NCI-H1436 treated with DMSO at 0.1 percent for 48 hours (cell line): ENCODE measurements at regions not wholly inside any gene's neighbourhood (a gene's known extent, or its start where the extent isn't known, plus 50 kb on each side); places are given as distances from the start of the nearest gene placed in this dataset.
A peak's percentile ranks its signal among the peaks of the same experiment; 100 is the strongest.
"Not testable (repeated sequence)": the region's sequence is repeated elsewhere in the genome, so short reads cannot be mapped to it uniquely, and the experiment has no call there.

Experiments
- DNase-seq: peaks from one replicate; lab custom pipeline; 2025; lab: John Stamatoyannopoulos, UW

DNA sequence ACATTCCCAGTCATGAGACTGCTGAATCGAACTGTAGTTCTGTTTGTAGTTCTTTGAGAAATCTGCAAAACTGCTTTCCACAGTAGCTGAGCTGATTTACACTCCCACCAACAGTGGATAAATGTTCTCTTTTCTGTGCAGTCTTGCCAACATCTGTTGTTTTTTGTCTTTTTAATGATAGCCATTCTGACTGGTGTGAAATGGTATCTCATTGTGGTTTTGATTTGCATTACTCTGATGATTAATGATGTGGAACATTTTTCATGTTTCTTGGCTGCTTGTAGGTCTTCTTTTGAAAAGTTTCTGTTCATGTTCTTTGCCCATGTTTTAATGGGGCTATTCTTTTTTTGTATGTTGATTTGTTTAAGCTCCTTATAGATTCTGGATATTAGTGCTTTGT, 187.3 kb upstream of the TLE4 start:
- no peak for DNase-seq

- DNase-seq: no peak
Observed at GRCh38 chr9:79387101-79387835, 184.5 kb upstream of the TLE4 start.

DNA sequence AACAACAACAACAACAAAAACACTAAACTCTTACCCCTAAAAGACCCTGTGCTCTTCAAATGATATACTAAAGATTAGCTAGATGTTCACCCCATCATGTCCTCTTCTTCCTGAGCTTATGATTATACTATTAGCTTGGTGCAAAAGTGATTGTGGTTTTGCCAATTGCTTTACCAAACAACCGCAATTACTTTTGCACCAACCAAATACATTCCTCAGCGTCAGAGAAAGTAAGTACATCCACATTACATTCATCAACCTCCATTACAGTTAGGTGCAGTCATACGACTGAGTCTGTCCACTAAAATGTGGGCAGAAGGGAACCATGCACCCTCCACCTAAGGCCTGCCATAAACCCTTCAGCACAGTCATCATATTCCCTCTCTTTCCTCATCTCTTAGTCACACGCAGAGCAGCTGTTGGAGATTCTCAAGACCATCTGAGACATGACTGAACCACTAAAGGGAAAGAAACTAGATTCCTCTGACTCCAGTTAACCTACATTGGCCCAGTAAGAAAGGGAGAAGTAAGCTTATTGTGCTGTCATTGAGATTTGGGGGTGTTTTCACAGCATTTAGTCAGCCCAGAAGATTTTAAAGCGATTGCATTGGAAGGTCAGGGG, 181.6 kb upstream of the TLE4 start:
- DNase-seq: no peak

- DNase-seq: no peak
Observed at GRCh38 chr9:79390781-79391770, 180.7 kb upstream of the TLE4 start.

- no peak for DNase-seq
Observed at GRCh38 chr9:79395228-79395627, 176.5 kb upstream of the TLE4 start.

DNA sequence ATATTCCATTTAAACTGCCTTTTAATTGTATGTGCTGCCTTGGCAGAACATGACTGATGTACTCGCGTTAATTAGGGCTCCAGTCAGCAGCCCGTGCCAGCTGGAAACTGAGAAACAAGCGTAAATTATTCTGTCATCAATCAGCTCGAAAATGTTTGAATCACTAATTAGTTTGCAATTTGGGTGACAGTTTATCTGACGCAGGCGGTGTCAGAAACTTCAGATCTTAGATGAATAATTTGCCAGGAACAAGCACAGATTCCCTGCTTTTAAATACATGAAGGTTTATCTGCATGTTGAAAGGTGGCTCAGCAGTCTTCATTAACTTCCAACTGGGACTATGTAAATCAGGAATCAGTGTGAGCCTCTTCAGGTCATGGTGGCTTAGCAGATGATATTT, 176.0 kb upstream of the TLE4 start:
- DNase-seq: peak; percentile 51

- DNase-seq: no peak
Observed at GRCh38 chr9:79396168-79396567, 175.6 kb upstream of the TLE4 start.

GRCh38 chr9:79403495-79403894, 168.3 kb upstream of the TLE4 start:
- no peak for DNase-seq

- no peak for DNase-seq
Observed at GRCh38 chr9:79408200-79408599, 163.6 kb upstream of the TLE4 start.

DNA sequence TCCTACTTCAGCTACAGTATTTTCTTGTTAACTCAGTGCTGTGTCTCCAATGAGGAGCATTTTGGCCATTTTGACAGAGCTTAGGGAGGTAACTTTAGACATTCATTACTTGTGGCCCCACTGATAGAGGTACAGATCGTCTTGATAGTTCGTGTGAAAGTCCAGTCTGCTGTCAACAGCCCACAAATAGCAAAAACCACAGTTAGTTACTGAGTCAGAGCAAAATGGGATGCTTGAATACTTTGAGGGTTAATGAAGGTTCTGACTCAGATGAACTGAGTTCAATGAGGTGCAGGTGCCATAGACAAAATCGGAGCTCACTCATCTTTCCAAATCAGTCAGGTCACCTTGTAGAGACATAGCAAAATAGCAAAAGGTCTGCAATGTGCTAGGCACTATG, 163.1 kb upstream of the TLE4 start:
- DNase-seq: no peak

DNA sequence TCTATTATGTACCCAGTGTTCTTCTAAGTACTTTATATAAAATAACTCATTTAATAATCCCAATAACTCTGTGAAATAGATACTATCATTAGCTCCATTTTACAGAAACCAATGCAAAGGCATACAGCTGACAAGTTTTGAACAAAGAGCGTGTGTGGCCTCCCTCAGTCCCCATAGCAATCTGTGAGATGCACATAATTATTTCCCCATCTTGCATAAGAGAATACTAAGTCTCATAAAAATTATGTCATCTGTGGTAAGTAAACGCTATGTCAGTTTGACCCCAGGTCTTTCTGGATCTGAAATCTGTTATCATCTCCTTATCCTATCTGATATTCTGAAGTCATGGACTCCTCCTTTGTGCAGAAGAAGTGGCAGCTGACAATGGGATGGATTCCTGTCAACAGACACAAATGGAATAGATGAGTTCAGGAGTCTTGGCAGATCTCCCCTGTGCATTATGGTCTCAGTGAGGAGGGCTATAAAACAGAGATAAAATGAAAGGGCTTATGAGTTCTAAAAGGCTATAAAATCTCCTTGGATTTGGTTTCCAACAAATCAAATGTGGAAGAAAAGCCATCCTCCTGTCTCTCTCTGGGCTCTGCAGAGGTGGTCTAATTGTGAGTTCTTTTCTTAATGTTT, 162.5 kb upstream of the TLE4 start:
- DNase-seq: no peak

DNA sequence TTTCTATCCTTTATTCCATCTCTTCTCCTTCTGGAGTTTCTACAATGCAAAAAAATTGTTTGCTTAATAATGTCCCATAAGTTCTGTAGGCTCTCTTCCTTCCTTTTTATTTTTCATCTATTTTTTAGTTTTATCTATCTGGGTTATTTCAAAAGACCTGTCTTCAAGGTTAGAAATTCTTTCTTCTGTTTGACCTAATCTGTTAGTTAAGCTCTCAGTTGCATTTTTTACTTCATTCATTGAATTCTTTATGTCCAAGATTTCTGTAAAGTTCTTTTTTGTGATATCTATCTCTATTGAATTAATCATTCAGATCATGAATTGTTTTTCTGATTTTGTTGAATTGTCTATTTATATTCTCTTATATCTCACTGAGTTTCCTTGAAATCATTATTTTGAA, 145.9 kb upstream of the TLE4 start:
- no peak for DNase-seq

- no peak for DNase-seq
Observed at GRCh38 chr9:79428422-79428821, 143.3 kb upstream of the TLE4 start.

- DNase-seq: no peak
Observed at GRCh38 chr9:79430619-79431018, 141.1 kb upstream of the TLE4 start.

DNA sequence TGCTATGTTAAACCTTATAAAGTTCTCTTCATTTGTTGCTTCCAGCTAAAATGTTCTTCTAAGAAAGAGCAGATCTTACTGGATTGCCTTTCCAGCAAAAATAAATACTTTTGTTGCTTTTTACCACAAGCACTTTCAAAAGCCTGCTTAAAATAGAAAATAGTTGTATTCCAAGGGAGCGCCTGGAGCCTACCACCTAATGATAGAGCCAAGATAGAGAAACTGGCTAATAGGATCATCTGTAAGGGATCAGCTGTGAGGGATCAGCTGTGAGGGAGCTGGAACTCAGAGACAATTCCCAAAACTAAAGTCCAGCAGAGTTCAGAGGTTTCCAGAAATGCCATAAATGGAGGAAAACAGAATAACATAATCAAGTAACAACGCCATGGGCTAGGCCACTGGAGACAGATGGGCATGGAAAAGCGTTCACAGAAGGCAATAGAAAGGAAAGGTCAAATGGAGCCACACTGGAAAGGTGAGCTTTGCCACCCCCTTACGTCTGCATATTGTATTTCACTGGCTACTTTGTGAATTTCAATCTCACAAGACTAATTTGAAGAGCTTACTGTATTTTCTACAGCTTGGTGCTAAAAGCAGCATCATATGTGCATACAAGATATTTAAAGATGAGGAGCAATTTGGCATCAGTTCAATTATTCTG, 140.6 kb upstream of the TLE4 start:
- no peak for DNase-seq

GRCh38 chr9:79432485-79432884, 139.3 kb upstream of the TLE4 start:
- DNase-seq: no peak

- DNase-seq: no peak
Observed at GRCh38 chr9:79433703-79434102, 138.1 kb upstream of the TLE4 start.

DNA sequence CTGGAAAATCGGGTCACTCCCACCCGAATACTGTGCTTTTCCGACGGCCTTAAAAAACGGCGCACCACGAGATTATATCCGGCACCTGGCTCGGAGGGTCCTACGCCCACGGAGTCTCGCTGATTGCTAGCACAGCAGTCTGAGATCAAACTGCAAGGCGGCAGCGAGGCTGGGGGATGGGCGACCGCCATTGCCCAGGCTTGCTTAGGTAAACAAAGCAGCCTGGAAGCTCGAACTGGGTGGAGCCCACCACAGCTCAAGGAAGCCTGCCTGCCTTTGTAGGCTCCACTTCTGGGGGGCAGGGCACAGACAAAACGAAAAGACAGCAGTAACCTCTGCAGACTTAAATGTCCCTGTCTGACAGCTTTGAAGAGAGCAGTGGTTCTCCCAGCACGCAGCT, 132.5 kb upstream of the TLE4 start:
- not testable (repeated sequence) for DNase-seq

DNA sequence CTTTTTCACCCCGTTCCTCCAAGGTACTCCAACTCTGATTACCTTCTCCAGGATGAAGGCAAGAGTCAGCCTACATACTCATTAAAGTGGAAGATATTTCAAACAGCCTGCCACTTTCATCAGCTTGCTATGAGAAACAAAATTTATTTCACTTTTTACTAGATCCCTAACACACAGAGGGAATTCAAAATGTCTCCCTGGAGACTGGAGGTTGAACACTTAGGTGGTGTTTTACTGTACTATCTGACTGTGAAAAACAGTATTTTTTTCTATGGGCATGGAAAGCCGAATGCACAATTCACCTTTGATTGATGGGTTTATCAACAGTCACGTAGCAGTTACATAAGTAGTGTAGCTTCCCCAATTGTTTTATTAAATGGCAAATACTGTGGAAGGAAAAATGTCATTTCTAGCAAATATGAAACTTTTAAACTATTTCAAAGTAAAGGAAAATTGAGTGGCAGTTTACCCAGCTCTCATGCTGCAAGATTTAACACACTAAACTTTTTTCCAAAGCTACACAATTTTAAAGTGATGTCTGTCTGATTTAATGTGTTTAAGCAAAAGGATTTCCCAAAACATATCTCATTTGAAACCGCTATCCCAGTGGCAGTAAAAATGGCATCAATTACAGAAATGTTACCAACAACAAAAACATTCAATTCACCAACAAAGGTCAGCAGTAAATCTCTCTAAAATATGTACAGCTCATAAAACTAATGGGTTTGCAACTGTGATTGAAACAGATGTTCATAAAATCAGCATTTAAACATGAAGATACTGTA, 125.0 kb upstream of the TLE4 start:
- no peak for DNase-seq

GRCh38 chr9:79447308-79447605, 124.5 kb upstream of the TLE4 start:
- no peak for DNase-seq

- DNase-seq: no peak
Observed at GRCh38 chr9:79447762-79448161, 124.0 kb upstream of the TLE4 start.
